AG04449 (cell line): ENCODE measurements at regions not wholly inside any gene's neighbourhood (a gene's known extent, or its start where the extent isn't known, plus 50 kb on each side); places are given as distances from the start of the nearest gene placed in this dataset.

ENCODE experiments used
- CTCF ChIA-PET: fragments of 350-600 bp; formaldehyde crosslinking; extraction: SDS; loops from one replicate; lab custom pipeline; 2021; ENCODE audit warnings: antibody characterized with exemption; lab: Yijun Ruan, JAX
- POLR2A ChIA-PET: fragments of 400-600, 350-600 bp; formaldehyde crosslinking; extraction: SDS; loops from one replicate; lab custom pipeline; 2020; ENCODE audit warnings: antibody characterized with exemption, inconsistent platforms; lab: Yijun Ruan, JAX
- DNase-seq: peaks from one replicate; pipeline ENCODE4 v3.0.0-alpha.2; 2010; ENCODE audit warnings: low read depth, low spot score
- H3K4me3 ChIP-seq: 2 replicates; pipeline ENCODE4 v1.5.1; 2011; ENCODE audit warnings: low read depth, mild to moderate bottlenecking, control low read depth, low read length
- CTCF ChIP-seq: IDR thresholded peaks from one replicate; pipeline ENCODE4 v1.5.1; 2011; ENCODE audit warnings: mild to moderate bottlenecking, moderate library complexity, low read length, control low read depth, inconsistent platforms; ENCODE audit not compliant: insufficient read depth; ENCODE audit errors: missing control alignments

GRCh38 chr2:204282081-204282480 lies 263.2 kb upstream of the PARD3B start:
- TF ChIP-seq CTCF, result no peak
- POLR2A ChIA-PET, result no interaction called here
- CTCF ChIA-PET, result interaction anchor here (1.0 to 1.3 kb wide), 2 partner anchors 11 to 22 kb away, joined by 3 read pairs; no protein-coding TSS in a partner anchor
- DNase-seq, result no peak
- H3K4me3 ChIP-seq, result no peak overlapping the region

DNA sequence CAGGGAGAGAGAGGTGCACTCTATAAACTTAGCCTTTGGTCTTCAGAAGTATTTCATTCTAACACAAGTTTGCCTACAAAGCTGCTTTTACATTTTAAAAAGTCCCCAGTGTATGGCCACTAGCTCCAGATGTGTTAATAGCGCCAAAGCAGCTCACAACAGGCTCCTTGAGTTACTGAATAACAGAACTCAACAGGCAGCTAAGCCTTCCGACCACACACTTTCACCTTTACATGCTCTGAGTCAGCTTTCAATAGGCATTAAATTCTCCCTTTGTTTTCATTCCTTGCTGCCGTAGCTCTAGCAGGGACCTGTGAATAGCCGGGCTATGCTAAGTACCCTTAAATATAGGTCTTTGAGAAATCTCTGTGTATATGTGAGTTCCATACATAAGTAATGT lies 262.8 kb upstream of the PARD3B start:
- H3K4me3 ChIP-seq, result no peak overlapping the region
- CTCF ChIA-PET, result interaction anchor here (1.0 to 1.3 kb wide), 2 partner anchors 11 to 23 kb away, joined by 3 read pairs; no protein-coding TSS in a partner anchor
- DNase-seq, result no peak
- POLR2A ChIA-PET, result no interaction called here
- TF ChIP-seq CTCF, result no peak

DNA sequence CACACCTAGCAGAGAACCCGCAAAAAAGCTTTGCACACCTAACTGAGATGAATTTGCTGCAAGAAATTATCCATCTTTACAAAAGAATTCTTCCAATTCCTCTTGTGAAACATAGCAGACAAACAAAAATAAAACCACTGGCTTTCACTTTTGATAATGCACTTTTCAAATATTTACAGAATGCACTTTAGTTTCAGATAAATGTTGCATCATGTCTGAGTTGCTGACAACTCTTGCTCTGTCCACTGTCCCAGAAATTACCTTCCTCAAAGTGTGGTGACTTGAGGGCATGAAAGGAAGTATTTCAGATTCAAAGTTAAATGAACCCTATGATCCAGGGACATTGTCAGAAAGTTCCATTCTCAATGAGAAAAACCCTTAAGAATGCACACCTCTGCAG lies 256.2 kb upstream of the PARD3B start:
- ChIA-PET CTCF (no interaction called here), POLR2A (no interaction called here)
- no peak for DNase-seq
- TF ChIP-seq CTCF, result no peak
- H3K4me3 ChIP-seq, result no peak overlapping the region

- ChIA-PET POLR2A (no interaction called here), CTCF (no interaction called here)
- DNase-seq, result no peak
- TF ChIP-seq CTCF, result no peak
- H3K4me3 ChIP-seq, result no peak overlapping the region
Observed at GRCh38 chr2:204292439-204292838, 252.8 kb upstream of the PARD3B start.

- ChIA-PET CTCF (interaction anchor here (1.5 kb wide), 1 partner anchor 12 kb away, joined by 3 read pairs; no protein-coding TSS in a partner anchor), POLR2A (no interaction called here)
- H3K4me3 ChIP-seq, result no peak overlapping the region
- no peak for DNase-seq
- TF ChIP-seq CTCF, result no peak
Observed at GRCh38 chr2:204293884-204294747, 251.2 kb upstream of the PARD3B start.

DNA sequence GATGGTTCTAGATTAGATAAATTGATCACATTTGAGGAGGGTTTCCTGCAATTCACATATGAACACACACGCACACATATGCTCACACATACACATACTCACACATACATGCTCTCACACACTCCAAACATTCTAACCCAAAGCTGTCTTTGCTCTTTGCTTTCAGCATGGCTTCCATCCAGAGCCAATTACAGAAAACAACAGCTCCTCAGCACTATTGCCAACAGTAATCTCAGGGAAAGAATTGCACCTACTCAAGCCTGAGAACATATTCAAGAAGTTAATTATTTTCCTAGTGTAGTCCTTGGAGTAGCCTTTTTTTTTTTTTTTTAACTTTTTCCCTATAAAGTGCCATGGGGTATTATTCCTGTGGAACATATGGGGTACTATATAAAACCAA lies 246.9 kb upstream of the PARD3B start:
- no peak overlapping the region for H3K4me3 ChIP-seq
- ChIA-PET POLR2A (no interaction called here), CTCF (interaction anchor here (0.6 to 0.9 kb wide), 2 partner anchors 25 to 82 kb away, joined by 3 read pairs; no protein-coding TSS in a partner anchor)
- no peak for DNase-seq
- TF ChIP-seq CTCF, result no peak
